Mesenchymal stem cell (in vitro differentiated cells and primary cell): ENCODE measurements at regions not wholly inside any gene's neighbourhood (a gene's known extent, or its start where the extent isn't known, plus 50 kb on each side); places are given as distances from the start of the nearest gene placed in this dataset.
A peak's percentile ranks its signal among the peaks of the same experiment; 100 is the strongest.

Experiments used
- DNase-seq: peaks from one replicate; pipeline ENCODE4 v3.0.0-alpha.2; 2013
- H2AFZ ChIP-seq: one replicate; pipeline ENCODE4 v1.6.1; 2013; ENCODE audit warnings: low read depth, mild to moderate bottlenecking, control low read depth, inconsistent platforms, low read length, moderate library complexity
- H2AK5ac ChIP-seq: 2 replicates; pipeline ENCODE4 v1.6.1; 2013; ENCODE audit warnings: low read length, moderate library complexity, mild to moderate bottlenecking, inconsistent platforms; ENCODE audit not compliant: severe bottlenecking
- H2BK120ac ChIP-seq: one replicate; pipeline ENCODE4 v1.6.1; 2013; ENCODE audit warnings: low read depth, mild to moderate bottlenecking, inconsistent platforms, low read length, moderate library complexity
- H2BK12ac ChIP-seq, 2 experiments: one replicate each; pipeline ENCODE4 v1.6.1; 2013; ENCODE audit warnings: inconsistent platforms in 2 of 2, low read length in 2 of 2, mild to moderate bottlenecking in 2 of 2, moderate library complexity in 2 of 2, control low read depth in 1 of 2
- H2BK15ac ChIP-seq: one replicate; pipeline ENCODE4 v1.6.1; 2013; ENCODE audit warnings: mild to moderate bottlenecking, low read depth, inconsistent platforms; ENCODE audit not compliant: poor library complexity, severe bottlenecking
- H2BK5ac ChIP-seq: 2 replicates; pipeline ENCODE4 v1.6.1; 2013; ENCODE audit warnings: low read depth, mild to moderate bottlenecking, low read length, control low read depth, inconsistent platforms; ENCODE audit not compliant: poor library complexity, severe bottlenecking
- H3K14ac ChIP-seq, 2 experiments: one replicate each; pipeline ENCODE4 v1.6.1; 2013; ENCODE audit warnings: inconsistent platforms in 2 of 2, low read length in 2 of 2, control low read depth in 1 of 2, mild to moderate bottlenecking in 1 of 2, moderate library complexity in 1 of 2
- H3K18ac ChIP-seq, 2 experiments: one replicate each; pipeline ENCODE4 v1.6.1; 2013; ENCODE audit warnings: inconsistent platforms in 2 of 2, low read length in 2 of 2, control low read depth in 1 of 2, low read depth in 1 of 2, mild to moderate bottlenecking in 1 of 2
- H3K23ac ChIP-seq, 2 experiments: one replicate each; pipeline ENCODE4 v1.6.1; 2013; ENCODE audit warnings: inconsistent platforms in 2 of 2, low read length in 2 of 2, mild to moderate bottlenecking in 2 of 2, moderate library complexity in 2 of 2, control low read depth in 1 of 2
- H3K27ac ChIP-seq: 2 replicates; pipeline ENCODE4 v1.5.1; 2013; ENCODE audit warnings: mild to moderate bottlenecking, moderate library complexity, low read length, control low read depth, inconsistent platforms; ENCODE audit not compliant: poor library complexity, severe bottlenecking
- H3K27me3 ChIP-seq, 2 experiments: 2 replicates each; pipeline versions ENCODE4 v1.6.1 to v1.7.0; 2013; ENCODE audit warnings: low read length in 2 of 2, mild to moderate bottlenecking in 2 of 2, moderate library complexity in 2 of 2, control low read depth in 1 of 2, inconsistent platforms in 1 of 2; ENCODE audit not compliant: control insufficient read depth in 1 of 2, insufficient read depth in 1 of 2
- H3K36me3 ChIP-seq, 2 experiments: 2 replicates each; pipeline versions ENCODE4 v1.6.1 to v1.7.0; 2013; ENCODE audit warnings: low read length in 2 of 2, control low read depth in 1 of 2, inconsistent platforms in 1 of 2, low read depth in 1 of 2, mild to moderate bottlenecking in 1 of 2; ENCODE audit not compliant: insufficient read depth in 2 of 2, control insufficient read depth in 1 of 2
- H3K4ac ChIP-seq, 2 experiments: one replicate each; pipeline ENCODE4 v1.6.1; 2013; ENCODE audit warnings: inconsistent platforms in 2 of 2, low read length in 2 of 2, mild to moderate bottlenecking in 2 of 2, moderate library complexity in 2 of 2, control low read depth in 1 of 2, low read depth in 1 of 2
- H3K4me1 ChIP-seq: 2 replicates; pipeline ENCODE4 v1.6.1; 2013; ENCODE audit warnings: low read depth, low read length, control low read depth; ENCODE audit not compliant: control insufficient read depth, insufficient read depth
- H3K4me2 ChIP-seq: 2 replicates; pipeline ENCODE4 v1.6.1; 2013; ENCODE audit warnings: low read length, mild to moderate bottlenecking, inconsistent platforms; ENCODE audit not compliant: poor library complexity, severe bottlenecking
- H3K4me3 ChIP-seq, 2 experiments: 2 replicates each; pipeline versions ENCODE4 v1.5.1 to v1.7.0; 2013; ENCODE audit warnings: low read length in 2 of 2, mild to moderate bottlenecking in 2 of 2, control low read depth in 1 of 2, low read depth in 1 of 2; ENCODE audit not compliant: insufficient read depth in 1 of 2
- H3K79me1 ChIP-seq: replicated peaks from 2 replicates; pipeline ENCODE4 v1.6.1; 2013; ENCODE audit warnings: mild to moderate bottlenecking, control low read depth, low read length, inconsistent platforms; ENCODE audit not compliant: poor library complexity, severe bottlenecking
- H3K9ac ChIP-seq: 2 replicates; pipeline ENCODE4 v1.7.0; 2013; ENCODE audit warnings: mild to moderate bottlenecking, low read length, moderate library complexity
- H3K9me3 ChIP-seq: 2 replicates; pipeline ENCODE4 v1.7.0; 2013; ENCODE audit warnings: mild to moderate bottlenecking, low read length; ENCODE audit not compliant: control insufficient read depth
- H4K8ac ChIP-seq: one replicate; pipeline ENCODE4 v1.6.1; 2013; ENCODE audit warnings: inconsistent platforms, mild to moderate bottlenecking, low read length, moderate library complexity
- H4K91ac ChIP-seq: one replicate; pipeline ENCODE4 v1.6.1; 2013; ENCODE audit warnings: mild to moderate bottlenecking, low read length, inconsistent platforms
- WGBS: methylation state at CpG from one replicate; pipeline ENCODE4 v1.1.7; 2013; ENCODE audit warnings: mixed read lengths; 5-methylcytosine and 5-hydroxymethylcytosine counted together

DNA sequence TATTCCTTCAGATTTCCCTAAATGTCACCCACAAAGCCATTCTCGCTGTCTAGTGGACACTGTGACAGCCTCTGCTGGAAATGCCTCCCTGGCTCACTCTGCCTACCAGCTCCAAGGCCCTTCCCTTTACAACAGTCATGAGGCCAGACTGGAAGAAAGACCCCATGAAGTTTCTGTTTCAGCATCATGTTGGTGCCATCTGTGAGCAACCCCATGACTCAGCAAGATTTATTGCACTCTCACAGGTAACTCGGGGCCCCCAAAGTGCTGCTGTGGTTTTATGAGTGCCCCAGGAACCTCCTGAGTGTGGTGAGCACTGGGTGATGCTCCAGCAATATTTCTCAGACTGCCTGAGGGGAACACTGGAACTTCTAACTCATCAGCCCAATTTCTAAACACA is 218.6 kb downstream of the ZNF33B start:
- H3K4ac ChIP-seq, result no peak overlapping the region
- no peaks in the 10 kb centered on the region for H3K36me3 ChIP-seq
- no peak overlapping the region for H2BK5ac ChIP-seq
- no peak overlapping the region for H2AFZ ChIP-seq
- no peak overlapping the region for H2BK12ac ChIP-seq
- H3K27ac ChIP-seq, result no peak overlapping the region
- no peak overlapping the region for H4K91ac ChIP-seq
- no peak overlapping the region for H3K4me3 ChIP-seq
- H2BK15ac ChIP-seq, result no peak overlapping the region
- no peaks in the 10 kb centered on the region for H3K79me1 ChIP-seq
- H3K23ac ChIP-seq, result no peak overlapping the region
- no peak overlapping the region for H2BK120ac ChIP-seq
- DNase-seq, result no peak
- H2AK5ac ChIP-seq, result no peak overlapping the region
- H3K27me3 ChIP-seq, result no peaks in the 10 kb centered on the region
- WGBS, result 13% methylated on average over 2 of the region's 2 CpGs
- no peak overlapping the region for H3K4me2 ChIP-seq
- H4K8ac ChIP-seq, result no peak overlapping the region
- H3K4me1 ChIP-seq, result no peaks in the 10 kb centered on the region
- H3K9ac ChIP-seq, result no peak overlapping the region
- H3K14ac ChIP-seq, result no peak overlapping the region
- H3K9me3 ChIP-seq, result no peaks in the 10 kb centered on the region
- H3K18ac ChIP-seq, result no peak overlapping the region

DNA sequence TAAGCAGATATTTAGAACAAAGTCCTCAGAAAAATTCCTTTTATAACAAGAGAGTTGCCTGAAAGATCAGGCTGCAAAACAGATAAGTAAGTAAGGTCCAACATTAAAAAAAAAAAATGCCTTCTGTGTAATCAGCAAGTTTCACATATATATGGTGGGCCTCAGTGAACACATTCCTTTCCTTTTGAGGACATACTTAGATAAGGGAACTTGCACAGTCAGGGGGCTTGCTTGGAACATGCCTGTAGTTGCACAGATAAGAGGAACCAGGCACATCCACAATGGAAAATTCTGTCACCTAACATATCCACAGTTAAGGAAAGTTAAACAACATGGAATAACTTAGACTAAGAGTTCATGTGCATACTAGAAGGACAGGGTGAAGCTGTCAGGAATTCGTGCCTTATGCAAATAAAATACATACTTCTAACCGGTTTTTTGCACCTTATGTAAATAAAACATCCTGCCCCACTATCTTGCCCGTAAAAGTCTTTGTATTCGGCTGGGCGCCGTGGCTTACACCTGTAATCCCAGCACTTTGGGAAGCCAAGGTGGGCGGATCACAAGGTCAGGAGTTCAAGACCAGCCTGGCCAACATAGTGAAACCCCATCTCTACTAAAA is 257.3 kb downstream of the ZNF33B start:
- Histone ChIP-seq H3K27me3 (no peaks in the 10 kb centered on the region), H3K23ac (no peak overlapping the region), H2BK5ac (no peak overlapping the region), H3K18ac (no peak overlapping the region), H2BK120ac (no peak overlapping the region), H3K4me1 (no peaks in the 10 kb centered on the region), H3K14ac (no peak overlapping the region), H3K27ac (no peak overlapping the region), H3K9ac (no peak overlapping the region), H3K4me3 (no peak overlapping the region), H2BK12ac (no peak overlapping the region), H4K8ac (no peak overlapping the region), H3K4ac (no peak overlapping the region), H2AK5ac (no peak overlapping the region), H3K4me2 (no peak overlapping the region), H4K91ac (no peak overlapping the region), H2BK15ac (no peak overlapping the region), H3K79me1 (no peaks in the 10 kb centered on the region), H2AFZ (no peak overlapping the region), H3K36me3 (no peaks in the 10 kb centered on the region), H3K9me3 (peaks cover 23% of the 10 kb centered on the region)
- DNase-seq, result no peak
- 80% methylated on average over 7 of the region's 7 CpGs for WGBS

DNA sequence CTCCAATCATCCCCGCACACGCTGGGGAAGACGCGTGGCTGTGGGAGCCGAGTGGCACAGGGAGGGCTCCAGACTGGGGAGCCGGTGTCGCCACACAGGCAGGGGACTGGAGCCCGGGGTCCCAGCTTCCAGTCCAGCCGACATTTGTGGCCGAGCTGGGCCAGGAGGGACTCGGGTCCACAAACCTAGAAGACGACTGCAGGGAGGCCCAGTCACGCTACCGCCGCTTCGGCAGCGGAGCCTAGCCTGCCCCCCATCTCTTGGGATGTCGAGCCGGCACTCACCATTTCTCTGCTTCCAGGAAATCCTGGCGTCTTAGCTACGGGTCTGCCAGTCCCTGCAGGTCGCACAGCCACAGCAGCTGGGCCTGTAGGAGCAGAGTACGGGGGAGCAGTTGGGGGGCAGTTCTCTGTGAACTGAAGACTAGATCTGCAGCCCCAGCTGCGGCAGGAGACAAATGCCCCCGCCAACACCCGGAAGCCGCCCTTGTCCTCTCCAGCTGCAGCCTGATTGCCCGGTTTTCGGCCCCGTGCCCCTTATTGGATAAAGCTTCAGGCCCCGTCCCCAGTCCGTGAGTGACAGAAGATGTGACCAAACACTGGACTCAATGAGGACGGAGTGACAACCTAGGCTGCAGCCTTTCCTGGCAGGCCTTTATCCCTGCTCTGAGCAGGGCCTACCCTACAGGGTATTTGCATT is 270.7 kb downstream of the ZNF33B start:
- H3K27me3 ChIP-seq, result no peaks in the 10 kb centered on the region
- H4K8ac ChIP-seq, result no peak overlapping the region
- no peak for DNase-seq
- H3K36me3 ChIP-seq, result no peaks in the 10 kb centered on the region
- H3K79me1 ChIP-seq, result no peaks in the 10 kb centered on the region
- H2AFZ ChIP-seq, result no peak overlapping the region
- WGBS, result 90% methylated on average over 33 of the region's 33 CpGs
- H2AK5ac ChIP-seq, result no peak overlapping the region
- no peak overlapping the region for H3K4me2 ChIP-seq
- no peak overlapping the region for H3K14ac ChIP-seq
- no peak overlapping the region for H2BK12ac ChIP-seq
- H2BK5ac ChIP-seq, result no peak overlapping the region
- no peak overlapping the region for H2BK120ac ChIP-seq
- H3K23ac ChIP-seq, result no peak overlapping the region
- H3K4me1 ChIP-seq, result no peaks in the 10 kb centered on the region
- H3K9me3 ChIP-seq, result peaks cover 11% of the 10 kb centered on the region
- H4K91ac ChIP-seq, result no peak overlapping the region
- H2BK15ac ChIP-seq, result no peak overlapping the region
- H3K9ac ChIP-seq, result peak overlapping the region; percentile 83
- no peak overlapping the region for H3K18ac ChIP-seq
- no peak overlapping the region for H3K4ac ChIP-seq
- H3K27ac ChIP-seq, result no peak overlapping the region
- H3K4me3 ChIP-seq, result peak overlapping the region in 1 of 2 experiments; percentile 91

DNA sequence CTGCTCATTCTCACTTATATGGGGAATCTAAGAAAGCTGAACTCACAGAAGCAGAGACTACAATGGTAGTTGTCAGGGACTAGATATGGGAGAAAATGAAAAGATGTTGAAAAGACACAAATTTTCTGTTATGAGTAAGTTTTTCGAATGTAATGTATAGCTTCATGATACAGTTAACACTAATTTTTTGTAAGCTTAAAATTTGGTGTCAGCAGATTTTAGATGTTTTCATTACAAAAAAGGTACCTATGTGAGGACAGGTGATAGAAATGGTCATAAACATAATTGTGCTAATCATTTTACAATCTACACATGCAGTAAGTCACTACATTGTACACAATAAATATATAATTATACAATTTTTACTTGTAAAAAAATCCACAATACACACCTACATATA is 286.6 kb downstream of the ZNF33B start:
- H3K27me3 ChIP-seq, result no peaks in the 10 kb centered on the region
- H3K36me3 ChIP-seq, result no peaks in the 10 kb centered on the region
- H2AK5ac ChIP-seq, result no peak overlapping the region
- H2BK15ac ChIP-seq, result no peak overlapping the region
- H3K14ac ChIP-seq, result no peak overlapping the region
- no peak overlapping the region for H2AFZ ChIP-seq
- no peak overlapping the region for H2BK5ac ChIP-seq
- no peak for DNase-seq
- WGBS, result 67% methylated on average over 1 of the region's 1 CpG
- no peak overlapping the region for H3K18ac ChIP-seq
- H4K91ac ChIP-seq, result no peak overlapping the region
- H4K8ac ChIP-seq, result no peak overlapping the region
- no peak overlapping the region for H3K23ac ChIP-seq
- H3K27ac ChIP-seq, result no peak overlapping the region
- H2BK12ac ChIP-seq, result no peak overlapping the region
- no peak overlapping the region for H2BK120ac ChIP-seq
- no peak overlapping the region for H3K4me2 ChIP-seq
- no peak overlapping the region for H3K9ac ChIP-seq
- no peaks in the 10 kb centered on the region for H3K4me1 ChIP-seq
- H3K4ac ChIP-seq, result no peak overlapping the region
- no peak overlapping the region for H3K4me3 ChIP-seq
- peaks cover 24% of the 10 kb centered on the region for H3K9me3 ChIP-seq
- no peaks in the 10 kb centered on the region for H3K79me1 ChIP-seq
